Dendritic cell treated with granulocyte-macrophage colony-stimulating factor and Interleukin-4, amounts not matched to agents 40 ng/mL and 50 ng/mL, for 4 days (primary cell): ENCODE measurements at regions not wholly inside any gene's neighbourhood (a gene's known extent, or its start where the extent isn't known, plus 50 kb on each side); places are given as distances from the start of the nearest gene placed in this dataset.

Source experiments
- H3K27ac Mint-ChIP-seq: one replicate; pipeline ENCODE4 v1.8.0; 2022; ENCODE audit warnings: mild to moderate bottlenecking, mixed read lengths
- H3K27me3 Mint-ChIP-seq: one replicate; pipeline ENCODE4 v1.8.0; 2022; ENCODE audit warnings: mild to moderate bottlenecking, mixed read lengths
- H3K36me3 Mint-ChIP-seq: one replicate; pipeline ENCODE4 v1.8.0; 2022; ENCODE audit warnings: low read depth, mixed read lengths
- H3K4me1 Mint-ChIP-seq: one replicate; pipeline ENCODE4 v1.8.0; 2022; ENCODE audit warnings: low read depth, mixed read lengths
- H3K4me3 Mint-ChIP-seq: one replicate; pipeline ENCODE4 v1.8.0; 2022; ENCODE audit warnings: mild to moderate bottlenecking, moderate library complexity, mixed read lengths
- H3K9me3 Mint-ChIP-seq: one replicate; pipeline ENCODE4 v1.8.0; 2022; ENCODE audit warnings: mixed read lengths
- intact Hi-C: fragments of 100-400 bp; cut with micrococcal nuclease; formaldehyde crosslinking; loops from one replicate; pipeline ENCODE4 v1.15.0; 2022

DNA sequence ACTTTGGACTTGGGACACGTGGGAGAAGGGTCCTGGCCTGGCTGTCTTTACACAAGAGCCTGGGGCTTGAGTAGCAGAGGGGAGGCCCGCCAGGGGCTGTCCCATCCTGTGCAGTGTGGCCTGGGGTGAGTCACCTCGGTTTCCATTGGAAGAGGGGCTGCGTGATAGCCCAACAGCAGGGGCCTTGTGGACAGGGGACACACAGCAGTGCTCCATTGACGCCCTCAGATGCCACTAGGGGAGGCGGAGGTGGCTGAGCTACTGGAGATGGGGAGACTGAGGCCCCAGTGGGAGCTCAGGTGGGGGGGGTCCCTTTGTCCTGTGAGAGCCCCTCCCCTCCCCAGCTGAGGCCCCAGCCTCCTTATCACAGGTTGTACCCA, 50.0 kb upstream of the RNU6ATAC start:
- Mint-ChIP-seq H3K4me1 (peaks cover 18% of the 10 kb centered on the region), H3K36me3 (no peaks in the 10 kb centered on the region), H3K4me3 (no peak overlapping the region), H3K27me3 (peaks cover 3% of the 10 kb centered on the region), H3K9me3 (peaks cover 9% of the 10 kb centered on the region), H3K27ac (no peak overlapping the region)
- intact Hi-C loops: no loop called here

DNA sequence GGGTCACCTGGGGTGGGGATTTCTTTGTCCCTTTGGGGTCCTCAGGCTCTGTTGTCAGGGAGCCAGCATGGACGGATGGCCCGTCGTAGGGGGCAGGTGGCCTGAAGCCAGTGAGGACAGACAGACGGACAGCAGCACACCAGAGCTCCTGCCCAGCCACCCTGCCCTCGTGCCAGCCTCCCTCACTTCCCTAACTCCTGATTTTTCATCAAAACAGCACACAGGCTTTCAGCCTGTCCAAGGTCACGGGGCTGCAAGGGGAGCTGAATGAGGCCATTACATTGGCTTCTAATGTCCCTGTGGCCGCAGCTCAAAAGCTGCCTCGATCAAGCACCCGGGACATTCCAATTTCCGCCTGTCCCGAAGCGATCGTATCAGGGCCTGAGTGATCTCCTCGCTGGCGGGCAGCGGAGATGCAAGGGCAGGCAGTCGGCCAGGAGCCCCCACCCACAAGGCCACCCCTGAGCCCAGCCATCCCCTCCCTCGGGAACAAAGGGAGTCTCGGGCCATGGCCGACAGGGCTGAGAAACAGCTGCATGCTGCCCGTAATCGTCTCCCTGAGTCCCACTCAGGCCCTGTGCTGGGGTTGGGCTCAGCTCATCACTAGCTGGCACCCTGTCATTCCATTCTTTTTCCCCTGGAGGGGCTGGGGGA, 50.5 kb upstream of the RNU6ATAC start:
- Mint-ChIP-seq H3K9me3 (peaks cover 9% of the 10 kb centered on the region), H3K27me3 (peaks cover 7% of the 10 kb centered on the region), H3K4me1 (peaks cover 18% of the 10 kb centered on the region), H3K4me3 (no peak overlapping the region), H3K27ac (peak overlapping the region; percentile 21), H3K36me3 (no peaks in the 10 kb centered on the region)
- intact Hi-C loops: no loop called here

DNA sequence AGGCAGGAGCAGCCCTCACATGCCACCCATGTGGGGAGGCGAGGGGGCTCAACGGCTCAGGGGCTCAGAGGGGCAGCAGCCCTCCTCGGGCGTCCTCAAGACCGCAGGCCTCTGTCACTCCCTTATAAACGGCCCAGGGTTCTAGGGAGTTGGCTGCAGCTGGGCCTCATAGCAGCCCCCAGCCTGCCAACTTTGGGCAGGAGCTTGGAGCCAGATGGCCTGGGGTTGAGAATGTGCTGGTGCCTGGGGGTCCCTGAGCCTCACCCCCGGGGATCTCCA, 51.0 kb upstream of the RNU6ATAC start:
- Mint-ChIP-seq H3K27me3 (peaks cover 4% of the 10 kb centered on the region), H3K27ac (peak overlapping the region; percentile 21), H3K4me1 (peaks cover 18% of the 10 kb centered on the region), H3K36me3 (no peaks in the 10 kb centered on the region), H3K9me3 (peaks cover 9% of the 10 kb centered on the region), H3K4me3 (no peak overlapping the region)
- intact Hi-C loops: no loop called here

DNA sequence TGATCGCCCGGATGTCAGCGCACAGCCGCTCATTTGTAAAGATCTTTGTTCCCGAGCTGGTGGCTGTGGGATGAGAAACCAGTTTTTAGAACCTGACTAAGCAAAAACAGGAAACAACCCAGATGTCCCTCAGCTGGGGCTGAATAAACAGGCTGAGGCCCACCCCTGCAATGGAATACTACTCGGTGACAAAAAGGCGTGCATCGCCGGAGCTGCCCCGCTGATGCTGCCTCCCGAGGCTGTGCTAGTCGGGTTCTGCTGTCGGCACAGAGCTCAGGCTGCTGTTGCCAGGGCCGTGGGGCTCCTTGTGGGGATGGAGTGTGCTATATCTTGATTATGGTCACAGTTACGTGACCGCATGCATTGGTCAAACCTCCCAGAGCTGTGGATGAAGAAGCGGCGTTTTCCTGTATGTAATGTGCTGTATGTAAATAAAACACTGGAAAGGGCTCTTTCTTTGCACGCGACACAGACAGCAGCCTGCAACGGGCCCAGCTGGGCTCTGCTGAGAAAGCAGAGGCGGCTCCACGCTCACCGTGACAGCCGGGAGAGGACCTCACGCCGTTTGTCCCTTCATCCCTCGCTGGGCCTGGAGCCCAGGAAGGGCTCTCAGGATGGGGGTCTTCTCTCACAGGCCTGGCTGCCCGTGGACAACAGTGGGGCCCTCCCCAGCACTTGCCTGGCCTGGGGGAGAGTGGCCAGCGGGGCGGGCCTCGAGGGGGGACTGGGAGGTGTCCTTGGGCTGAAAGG, 51.5 kb upstream of the RNU6ATAC start:
- peaks cover 18% of the 10 kb centered on the region for H3K4me1 Mint-ChIP-seq
- H3K4me3 Mint-ChIP-seq: no peak overlapping the region
- intact Hi-C loops: no loop called here
- H3K27ac Mint-ChIP-seq: peak overlapping the region; percentile 21
- H3K27me3 Mint-ChIP-seq: peaks cover 4% of the 10 kb centered on the region
- H3K9me3 Mint-ChIP-seq: peaks cover 9% of the 10 kb centered on the region
- H3K36me3 Mint-ChIP-seq: no peaks in the 10 kb centered on the region

DNA sequence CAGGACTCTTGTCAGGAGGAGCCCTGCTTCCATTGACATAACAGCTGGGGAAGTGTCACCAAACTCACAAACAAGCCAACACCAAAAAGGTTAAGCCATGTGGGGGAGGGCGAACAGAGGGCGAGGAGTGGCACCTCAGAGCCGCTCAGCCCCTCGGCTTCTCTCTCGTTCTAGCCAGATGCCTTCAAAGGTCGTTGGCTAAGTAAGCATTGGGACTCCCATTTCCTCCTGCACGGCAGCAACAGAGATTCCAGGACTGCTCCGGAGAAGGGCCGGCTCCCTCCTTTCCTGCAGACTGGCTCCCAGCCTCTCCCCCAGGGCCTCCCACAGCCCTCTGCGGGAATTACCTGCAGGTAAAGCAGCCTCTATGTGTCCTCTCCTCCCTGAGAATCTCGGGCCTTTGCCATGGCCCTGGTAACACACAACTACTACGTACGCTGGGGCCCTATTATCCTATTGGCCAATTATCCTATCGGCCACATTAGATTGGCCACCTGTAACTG, 52.1 kb upstream of the RNU6ATAC start:
- Mint-ChIP-seq H3K27ac (peak overlapping the region; percentile 21), H3K4me1 (peaks cover 18% of the 10 kb centered on the region), H3K27me3 (peaks cover 4% of the 10 kb centered on the region), H3K9me3 (peaks cover 9% of the 10 kb centered on the region), H3K36me3 (no peaks in the 10 kb centered on the region), H3K4me3 (no peak overlapping the region)
- intact Hi-C loops: no loop called here

DNA sequence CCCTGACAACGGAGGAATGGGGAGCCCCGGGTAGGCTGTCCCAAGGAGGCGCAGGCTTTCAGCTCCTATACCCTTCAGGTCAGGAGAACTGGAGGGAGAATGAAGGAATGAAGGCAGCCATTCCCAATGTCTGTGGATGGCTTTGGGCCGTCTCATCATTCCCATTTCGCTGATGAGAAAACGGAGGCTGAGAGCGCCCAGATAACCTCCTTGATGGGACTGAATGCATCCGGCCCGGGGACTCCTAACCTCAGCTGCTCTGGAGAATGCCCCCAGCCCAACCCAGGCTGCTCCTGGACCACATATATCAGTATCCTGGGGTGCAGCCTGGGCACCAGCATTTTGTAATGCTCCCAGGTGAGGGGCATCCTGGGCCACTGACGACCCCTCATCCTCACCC, 52.6 kb upstream of the RNU6ATAC start:
- intact Hi-C loops: no loop called here
- H3K4me3 Mint-ChIP-seq: no peak overlapping the region
- no peaks in the 10 kb centered on the region for H3K36me3 Mint-ChIP-seq
- H3K9me3 Mint-ChIP-seq: peaks cover 9% of the 10 kb centered on the region
- H3K27ac Mint-ChIP-seq: no peak overlapping the region
- peaks cover 18% of the 10 kb centered on the region for H3K4me1 Mint-ChIP-seq
- H3K27me3 Mint-ChIP-seq: peaks cover 7% of the 10 kb centered on the region

DNA sequence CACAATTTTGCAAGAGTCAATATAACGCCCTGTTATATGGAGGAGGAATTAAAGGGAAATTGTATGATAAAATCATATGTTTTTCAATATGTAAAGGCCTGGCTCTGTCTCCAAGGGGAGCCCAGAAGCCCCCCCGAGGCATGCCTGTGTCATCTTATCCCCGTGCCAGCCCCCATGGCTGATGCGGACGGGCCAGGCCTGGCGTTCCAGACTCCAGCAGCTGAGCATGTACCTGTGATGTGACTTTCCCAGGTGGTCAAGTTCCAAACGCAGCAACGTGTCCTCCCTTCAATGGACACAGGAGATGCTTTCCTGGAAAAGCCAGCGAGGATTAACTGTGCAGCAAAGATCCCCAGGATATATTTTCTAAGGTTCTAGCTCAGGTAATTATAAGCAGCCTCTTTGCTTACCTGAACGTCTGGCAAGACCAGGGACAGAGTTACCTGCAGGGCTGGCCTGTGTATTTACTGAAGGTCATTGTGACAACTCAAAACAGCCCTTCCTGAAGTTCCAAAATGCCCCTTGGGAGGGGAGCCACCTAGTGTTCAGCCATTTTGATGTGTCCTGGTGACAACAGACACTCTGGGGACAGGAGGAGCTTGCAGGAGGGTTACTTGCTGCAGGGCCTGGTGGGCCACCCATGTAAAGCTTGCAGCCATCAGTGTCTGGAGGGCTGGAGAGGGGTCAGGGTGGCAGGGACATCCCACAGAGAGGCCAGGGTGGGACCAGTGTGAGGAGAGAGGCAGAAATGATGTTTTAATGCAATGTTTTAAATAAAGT, 53.3 kb upstream of the RNU6ATAC start:
- Mint-ChIP-seq H3K9me3 (peaks cover 6% of the 10 kb centered on the region), H3K4me3 (no peak overlapping the region), H3K4me1 (peaks cover 19% of the 10 kb centered on the region), H3K27me3 (peaks cover 8% of the 10 kb centered on the region), H3K36me3 (no peaks in the 10 kb centered on the region), H3K27ac (no peak overlapping the region)
- intact Hi-C loops: no loop called here

DNA sequence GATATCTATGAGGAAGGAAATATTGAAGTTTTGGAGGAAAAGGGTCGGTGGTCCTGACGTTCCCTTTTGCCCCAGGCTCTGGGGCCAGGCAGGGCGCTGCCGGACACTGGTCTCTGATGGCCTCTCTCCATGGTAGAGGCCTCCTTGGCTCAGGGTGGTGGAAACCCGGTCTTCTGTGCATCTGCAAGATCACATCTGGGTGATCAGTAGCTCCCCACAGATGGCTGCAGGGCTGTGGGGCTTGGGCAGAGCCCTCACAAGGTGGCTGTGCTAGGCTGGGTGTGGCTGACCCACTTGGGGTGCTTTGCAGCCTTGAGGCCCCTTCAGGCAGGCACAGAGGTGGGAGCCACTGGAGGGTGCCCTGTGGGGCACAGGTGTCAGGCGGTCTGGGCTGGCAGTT, 53.9 kb upstream of the RNU6ATAC start:
- intact Hi-C loops: no loop called here
- H3K36me3 Mint-ChIP-seq: no peaks in the 10 kb centered on the region
- H3K4me3 Mint-ChIP-seq: no peak overlapping the region
- peaks cover 13% of the 10 kb centered on the region for H3K27me3 Mint-ChIP-seq
- no peak overlapping the region for H3K27ac Mint-ChIP-seq
- H3K9me3 Mint-ChIP-seq: peaks cover under 1% of the 10 kb centered on the region
- peaks cover 23% of the 10 kb centered on the region for H3K4me1 Mint-ChIP-seq

DNA sequence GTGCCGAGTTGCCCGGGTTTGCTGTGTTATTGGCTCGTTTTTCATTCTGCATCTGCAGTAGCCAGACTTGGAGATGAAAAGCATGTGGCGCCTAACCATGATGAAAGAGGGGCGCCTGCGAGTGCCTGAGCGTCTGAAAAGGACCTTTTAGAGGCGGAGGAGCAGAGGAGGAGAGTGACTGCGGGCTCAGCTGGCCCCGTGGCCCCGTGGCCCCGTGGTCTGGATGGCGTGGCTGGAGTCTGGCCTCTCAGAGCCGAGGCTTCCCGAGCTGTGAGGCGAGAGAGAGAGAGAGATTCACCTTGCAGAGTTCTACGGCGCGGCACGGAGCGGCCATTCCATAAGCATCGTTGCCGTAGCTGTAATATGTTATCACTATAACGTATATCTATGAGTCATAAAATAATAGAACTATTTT, 55.3 kb upstream of the RNU6ATAC start:
- intact Hi-C loops: no loop called here
- Mint-ChIP-seq H3K27ac (no peak overlapping the region), H3K4me1 (peaks cover 23% of the 10 kb centered on the region), H3K27me3 (peaks cover 19% of the 10 kb centered on the region), H3K36me3 (no peaks in the 10 kb centered on the region), H3K9me3 (no peaks in the 10 kb centered on the region), H3K4me3 (no peak overlapping the region)

DNA sequence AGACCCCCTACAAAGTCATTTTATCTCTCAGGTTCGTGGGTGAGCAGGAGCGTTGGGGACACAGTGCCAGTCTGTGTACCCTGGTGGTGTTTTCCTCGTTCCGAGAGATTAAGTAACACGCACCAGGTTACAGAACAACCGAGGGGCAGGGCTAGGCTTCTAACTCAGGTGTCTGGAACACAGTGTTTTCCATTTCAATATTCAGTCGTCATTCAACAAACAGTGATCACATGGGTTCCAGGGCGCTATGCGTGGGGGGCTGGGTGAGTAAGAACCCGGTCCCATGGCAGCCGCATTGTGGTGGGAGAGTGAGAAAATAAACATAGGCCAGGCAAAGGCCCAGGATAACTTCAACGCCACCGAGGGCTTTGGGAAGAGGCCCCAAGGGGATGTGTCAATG, 55.9 kb upstream of the RNU6ATAC start:
- Mint-ChIP-seq H3K27ac (no peak overlapping the region), H3K36me3 (no peaks in the 10 kb centered on the region), H3K9me3 (no peaks in the 10 kb centered on the region), H3K27me3 (peaks cover 21% of the 10 kb centered on the region), H3K4me3 (no peak overlapping the region), H3K4me1 (peaks cover 18% of the 10 kb centered on the region)
- intact Hi-C loops: no loop called here

DNA sequence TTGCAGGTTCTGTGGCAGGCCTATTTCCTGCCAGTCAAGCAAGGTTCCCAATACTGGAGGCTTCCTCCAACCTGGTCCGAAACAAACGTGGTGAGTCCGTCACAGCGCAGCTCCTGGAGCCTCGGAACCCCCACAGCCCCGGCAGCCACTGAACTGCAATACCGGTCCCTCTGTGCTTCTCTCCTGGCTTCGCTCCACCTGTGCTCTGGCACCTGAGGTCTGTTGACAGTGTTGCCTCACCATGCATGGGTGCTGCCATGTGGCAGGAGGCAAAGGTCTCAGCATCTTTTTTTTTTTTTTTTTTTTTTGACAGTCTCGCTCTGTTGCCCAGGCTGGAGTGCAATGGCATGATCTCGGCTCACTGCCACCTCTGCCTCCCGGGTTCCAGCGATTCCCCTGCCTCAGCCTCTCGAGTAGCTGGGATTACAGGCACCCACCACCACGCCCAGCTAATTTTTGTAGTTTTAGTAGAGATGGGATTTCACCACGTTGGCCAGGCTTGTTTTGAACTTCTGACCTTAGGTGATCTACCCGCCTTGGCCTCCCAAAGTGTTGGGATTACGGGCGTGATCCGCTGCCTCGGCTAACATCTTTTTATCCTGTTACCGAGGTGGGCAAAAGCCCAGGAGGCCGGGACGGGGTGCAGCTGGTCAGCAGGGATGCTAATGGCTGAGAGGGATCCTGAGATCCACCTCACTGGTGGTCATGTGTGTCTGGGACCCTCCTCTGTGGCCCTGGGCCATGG, 57.1 kb upstream of the RNU6ATAC start:
- intact Hi-C loops: no loop called here
- Mint-ChIP-seq H3K27me3 (peaks cover 32% of the 10 kb centered on the region), H3K4me1 (peaks cover 20% of the 10 kb centered on the region), H3K36me3 (no peaks in the 10 kb centered on the region), H3K27ac (no peak overlapping the region), H3K4me3 (no peak overlapping the region), H3K9me3 (no peaks in the 10 kb centered on the region)

DNA sequence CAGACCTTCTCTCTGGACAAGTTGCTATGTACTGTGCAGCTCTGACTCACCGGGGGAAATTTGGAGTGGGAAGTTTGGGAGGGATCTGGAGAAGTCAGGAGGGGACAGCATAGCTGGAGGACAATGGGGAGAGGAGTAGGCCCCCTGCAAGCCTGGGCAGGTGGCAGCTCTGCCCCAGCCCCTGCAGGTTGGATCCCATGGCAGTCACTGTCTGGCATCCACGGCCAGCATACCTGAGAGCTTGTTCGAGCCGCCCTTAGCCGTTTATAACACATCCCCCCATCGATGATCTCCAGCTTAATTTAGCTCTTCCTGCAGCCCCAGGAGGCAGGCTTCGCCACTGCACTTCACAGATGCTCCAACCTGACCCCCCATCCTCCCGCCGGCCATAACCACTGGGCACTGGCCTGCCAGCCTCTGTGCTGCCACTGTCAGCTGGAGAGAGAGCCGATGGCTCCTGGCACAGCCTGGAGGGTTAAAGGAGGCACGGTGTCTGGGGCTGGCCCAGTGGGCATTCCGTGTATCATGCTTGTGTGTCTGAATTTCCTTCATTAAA, 57.7 kb upstream of the RNU6ATAC start:
- peaks cover 21% of the 10 kb centered on the region for H3K4me1 Mint-ChIP-seq
- no peaks in the 10 kb centered on the region for H3K9me3 Mint-ChIP-seq
- intact Hi-C loops: no loop called here
- peaks cover 37% of the 10 kb centered on the region for H3K27me3 Mint-ChIP-seq
- H3K27ac Mint-ChIP-seq: no peak overlapping the region
- H3K36me3 Mint-ChIP-seq: no peaks in the 10 kb centered on the region
- H3K4me3 Mint-ChIP-seq: no peak overlapping the region

DNA sequence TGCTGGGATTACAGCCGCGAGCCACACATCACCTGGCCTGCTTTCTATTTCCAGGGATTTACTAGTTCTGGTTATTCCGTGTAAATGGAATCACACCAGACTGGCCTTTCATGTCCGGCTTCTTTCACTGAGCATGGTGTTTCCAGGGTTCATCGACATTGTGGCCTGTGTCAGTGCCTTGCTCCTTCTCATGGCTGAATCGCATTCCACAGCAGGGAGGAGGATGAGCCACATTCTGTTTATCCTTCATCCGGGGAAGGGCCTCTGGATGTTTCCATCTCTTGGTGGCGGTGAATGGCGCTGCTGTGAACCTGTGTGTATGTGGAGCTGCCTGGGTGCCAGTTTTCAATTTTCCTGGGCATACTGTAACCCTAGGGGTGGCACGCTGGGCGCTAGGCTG, 58.7 kb upstream of the RNU6ATAC start:
- Mint-ChIP-seq H3K36me3 (no peaks in the 10 kb centered on the region), H3K4me1 (peaks cover 18% of the 10 kb centered on the region), H3K27ac (no peak overlapping the region), H3K9me3 (no peaks in the 10 kb centered on the region), H3K4me3 (no peak overlapping the region), H3K27me3 (peaks cover 46% of the 10 kb centered on the region)
- intact Hi-C loops: no loop called here
